Thoracic aorta (tissue), 2 donors: ENCODE measurements at regions not wholly inside any gene's neighbourhood (a gene's known extent, or its start where the extent isn't known, plus 50 kb on each side); places are given as distances from the start of the nearest gene placed in this dataset.

Source experiments
- ATAC-seq: fragments of 150-250 bp; one replicate; pipeline ENCODE4 v1.8.0; 2017; ENCODE audit warnings: low read depth; ENCODE audit not compliant: insufficient number of reproducible peaks, low FRiP score
- DNase-seq: peaks from one replicate; pipeline ENCODE4 v3.0.0-alpha.2; 2020; ENCODE audit warnings: low spot score
- H3K27ac ChIP-seq, 2 donors: fragments of 200-600 bp; sonication (generic); 1 replicate in 1 of 2; 2 replicates in 1 of 2; pipeline ENCODE4 v1.5.1; 2016; ENCODE audit warnings: mild to moderate bottlenecking in 2 of 2, moderate library complexity in 2 of 2
- H3K27me3 ChIP-seq: fragments of 200-600 bp; sonication (generic); replicated peaks from 2 replicates; pipeline ENCODE4 v1.6.0; 2016; ENCODE audit warnings: mild to moderate bottlenecking; ENCODE audit not compliant: insufficient read depth
- H3K36me3 ChIP-seq: fragments of 200-600 bp; sonication (generic); one replicate; pipeline ENCODE4 v1.5.1; 2016
- H3K4me1 ChIP-seq, 2 donors: fragments of 200-600 bp; sonication (generic); 1 replicate in 1 of 2; 2 replicates in 1 of 2; pipeline versions ENCODE4 v1.5.1 to v1.6.0; 2016; ENCODE audit warnings: low read depth in 2 of 2, mild to moderate bottlenecking in 1 of 2; ENCODE audit not compliant: control insufficient read depth in 1 of 2
- H3K4me3 ChIP-seq: fragments of 200-600 bp; sonication (generic); 2 replicates; pipeline ENCODE4 v1.5.1; 2016; ENCODE audit warnings: mild to moderate bottlenecking
- H3K9me3 ChIP-seq: fragments of 200-600 bp; sonication (generic); 2 replicates; pipeline ENCODE4 v1.5.1; 2016
- TF ChIP-seq, protein P1 (sequence below): fragments of 200-600 bp; sonication (generic); IDR thresholded peaks from one replicate; pipeline ENCODE4 v1.5.1; 2019; ENCODE audit warnings: antibody characterized with exemption

DNA sequence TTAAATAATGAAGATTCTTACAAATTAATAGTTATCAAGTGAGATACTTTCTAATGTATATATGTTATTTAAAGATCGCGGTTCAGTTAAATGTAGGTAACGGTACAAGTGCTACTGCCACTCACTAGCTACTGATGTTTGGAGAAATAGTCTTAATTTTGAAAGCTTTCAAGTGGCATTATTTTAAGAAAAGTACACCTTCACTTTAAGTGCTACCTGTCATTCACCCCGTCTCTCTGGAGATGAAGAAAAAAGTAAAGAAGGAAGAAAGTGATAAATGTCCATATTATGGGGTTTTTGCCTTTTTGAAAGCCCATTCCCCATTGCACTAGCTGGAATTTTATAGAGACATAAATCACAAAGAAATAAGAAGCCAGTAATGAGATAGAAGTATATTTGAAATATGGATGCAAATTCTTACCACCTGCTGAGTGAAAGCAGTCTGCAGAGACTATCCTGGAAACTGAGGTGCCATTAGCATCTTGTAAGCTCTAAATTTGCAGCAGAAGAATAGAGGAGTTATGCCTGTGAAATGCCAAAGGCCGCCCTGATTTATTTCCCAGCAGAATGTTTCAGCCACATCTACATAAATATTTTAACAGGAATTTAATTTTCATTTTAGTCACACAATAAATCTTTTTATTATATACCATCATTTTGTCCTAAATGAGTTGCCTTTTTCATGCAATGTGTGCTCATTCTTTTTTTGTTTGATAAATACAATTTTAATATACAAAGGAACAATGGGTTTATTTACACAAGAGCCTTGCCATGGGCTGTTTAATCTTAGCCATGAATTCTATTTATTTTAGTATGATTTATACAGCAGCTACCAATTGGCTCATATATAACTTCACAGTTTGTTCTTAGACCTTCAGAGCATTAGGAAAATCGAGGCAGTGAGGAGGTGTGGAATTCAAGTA, 489.9 kb upstream of the RAG2 start:
- ATAC-seq (no peak), DNase-seq (no peak)
- H3K4me1 ChIP-seq: no peaks in the 10 kb centered on the region
- no peaks in the 10 kb centered on the region for H3K9me3 ChIP-seq
- H3K27ac ChIP-seq: no peak overlapping the region
- TF ChIP-seq, protein P1, sequence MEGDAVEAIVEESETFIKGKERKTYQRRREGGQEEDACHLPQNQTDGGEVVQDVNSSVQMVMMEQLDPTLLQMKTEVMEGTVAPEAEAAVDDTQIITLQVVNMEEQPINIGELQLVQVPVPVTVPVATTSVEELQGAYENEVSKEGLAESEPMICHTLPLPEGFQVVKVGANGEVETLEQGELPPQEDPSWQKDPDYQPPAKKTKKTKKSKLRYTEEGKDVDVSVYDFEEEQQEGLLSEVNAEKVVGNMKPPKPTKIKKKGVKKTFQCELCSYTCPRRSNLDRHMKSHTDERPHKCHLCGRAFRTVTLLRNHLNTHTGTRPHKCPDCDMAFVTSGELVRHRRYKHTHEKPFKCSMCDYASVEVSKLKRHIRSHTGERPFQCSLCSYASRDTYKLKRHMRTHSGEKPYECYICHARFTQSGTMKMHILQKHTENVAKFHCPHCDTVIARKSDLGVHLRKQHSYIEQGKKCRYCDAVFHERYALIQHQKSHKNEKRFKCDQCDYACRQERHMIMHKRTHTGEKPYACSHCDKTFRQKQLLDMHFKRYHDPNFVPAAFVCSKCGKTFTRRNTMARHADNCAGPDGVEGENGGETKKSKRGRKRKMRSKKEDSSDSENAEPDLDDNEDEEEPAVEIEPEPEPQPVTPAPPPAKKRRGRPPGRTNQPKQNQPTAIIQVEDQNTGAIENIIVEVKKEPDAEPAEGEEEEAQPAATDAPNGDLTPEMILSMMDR: no peak
- no peak overlapping the region for H3K4me3 ChIP-seq
- no peaks in the 10 kb centered on the region for H3K36me3 ChIP-seq
- no peaks in the 10 kb centered on the region for H3K27me3 ChIP-seq

DNA sequence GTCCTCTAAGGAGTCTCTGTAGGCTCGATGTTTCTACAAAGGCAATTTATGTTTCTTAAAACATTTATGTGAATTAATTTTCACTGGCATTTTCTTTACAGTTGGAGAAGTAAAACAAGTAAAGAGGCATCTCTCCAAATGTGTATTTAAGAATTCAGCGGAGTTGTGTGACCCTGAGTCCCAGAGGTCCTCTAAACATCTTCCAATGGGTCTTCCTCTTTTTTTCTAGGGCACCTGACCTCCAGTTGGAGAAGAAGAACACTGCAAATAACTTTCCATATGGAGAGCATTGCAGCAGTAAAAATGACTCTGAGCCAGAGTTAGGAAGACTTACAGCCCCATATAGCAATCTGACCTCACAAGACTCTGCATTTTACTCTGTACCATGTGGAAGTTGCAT, 480.5 kb upstream of the RAG2 start:
- H3K4me3 ChIP-seq: no peak overlapping the region
- no peaks in the 10 kb centered on the region for H3K4me1 ChIP-seq
- no peaks in the 10 kb centered on the region for H3K36me3 ChIP-seq
- H3K27me3 ChIP-seq: no peaks in the 10 kb centered on the region
- ATAC-seq (no peak), DNase-seq (no peak)
- TF ChIP-seq, protein P1: no peak
- H3K9me3 ChIP-seq: no peaks in the 10 kb centered on the region
- no peak overlapping the region for H3K27ac ChIP-seq

DNA sequence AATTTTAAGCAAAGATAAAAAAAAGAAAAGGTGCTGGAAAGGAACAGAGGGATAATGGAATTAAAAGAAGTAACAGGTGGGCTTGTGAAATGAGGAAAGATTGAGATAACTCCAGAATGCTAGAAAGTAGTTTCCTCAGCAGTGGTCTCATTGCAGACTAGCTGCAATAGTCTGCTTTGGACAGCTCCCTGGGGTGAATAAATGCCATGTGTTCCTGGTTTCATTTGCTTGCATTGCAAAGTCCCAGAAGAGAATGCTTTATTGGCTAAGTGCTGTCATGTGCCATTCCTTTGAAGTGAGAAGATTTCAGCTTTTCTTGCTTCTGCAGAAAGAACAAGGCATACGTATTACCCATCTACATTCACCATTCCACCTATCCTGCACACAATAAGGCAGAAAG, 478.8 kb upstream of the RAG2 start:
- ATAC-seq (no peak), DNase-seq (no peak)
- no peaks in the 10 kb centered on the region for H3K4me1 ChIP-seq

DNA sequence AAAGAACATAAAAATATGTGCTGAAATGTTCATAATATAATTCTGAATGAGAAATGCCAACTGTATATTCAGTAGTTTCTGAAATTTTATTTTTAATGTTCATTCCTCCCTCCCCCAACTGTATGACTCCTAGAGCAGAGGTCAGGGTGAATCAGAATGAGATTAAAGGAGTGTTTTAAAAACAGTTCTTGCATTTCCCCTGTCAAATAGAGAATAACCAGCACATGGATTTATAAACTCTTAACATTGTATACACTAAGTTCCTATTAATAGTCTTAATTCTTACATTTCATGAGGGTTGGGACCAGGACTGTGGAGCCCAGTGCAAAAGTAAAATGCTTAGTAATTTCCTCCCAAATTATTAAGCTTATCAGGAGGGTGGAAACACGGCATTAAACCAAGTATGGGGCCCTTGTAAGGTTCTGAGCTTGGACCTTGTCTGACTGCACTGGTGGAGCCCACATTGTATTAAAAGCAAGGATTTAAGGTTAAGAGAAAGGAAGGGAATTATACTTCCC, 474.6 kb upstream of the RAG2 start:
- H3K4me3 ChIP-seq: no peak overlapping the region
- H3K36me3 ChIP-seq: no peaks in the 10 kb centered on the region
- no peaks in the 10 kb centered on the region for H3K27me3 ChIP-seq
- no peaks in the 10 kb centered on the region for H3K4me1 ChIP-seq
- DNase-seq (no peak), ATAC-seq (no peak)
- no peak overlapping the region for H3K27ac ChIP-seq
- no peaks in the 10 kb centered on the region for H3K9me3 ChIP-seq
- TF ChIP-seq, protein P1: no peak

More for the DNA sequence above, 478.8 kb upstream of the RAG2 start:
- Histone ChIP-seq H3K27ac (no peak overlapping the region), H3K27me3 (no peaks in the 10 kb centered on the region), H3K36me3 (no peaks in the 10 kb centered on the region), H3K9me3 (no peaks in the 10 kb centered on the region), H3K4me3 (no peak overlapping the region)
- TF ChIP-seq, protein P1: no peak

DNA sequence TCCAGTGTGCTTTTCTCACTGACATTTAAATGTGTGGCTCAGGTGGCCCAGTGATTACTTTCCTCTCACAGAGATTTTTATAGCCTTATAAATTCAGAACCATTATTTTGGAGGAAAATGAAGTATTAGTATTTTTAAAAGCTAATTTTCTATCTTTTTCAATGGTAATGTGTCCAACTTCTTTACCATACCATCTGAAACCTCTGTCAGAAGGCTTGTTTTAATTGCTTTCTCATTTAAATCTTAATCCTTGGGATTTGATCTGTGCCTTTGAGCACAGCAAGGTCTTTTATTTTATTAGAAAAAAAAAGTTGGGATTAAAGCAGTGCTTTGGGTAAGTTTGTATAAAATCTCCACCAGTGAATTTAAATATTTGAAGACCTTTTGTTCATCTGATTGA, 452.3 kb upstream of the RAG2 start:
- Histone ChIP-seq H3K4me1 (no peaks in the 10 kb centered on the region), H3K36me3 (no peaks in the 10 kb centered on the region), H3K4me3 (no peak overlapping the region), H3K9me3 (no peaks in the 10 kb centered on the region), H3K27ac (no peak overlapping the region), H3K27me3 (no peaks in the 10 kb centered on the region)
- TF ChIP-seq, protein P1: no peak
- no peak for DNase-seq
- no peak for ATAC-seq
